Trophoblast cell (in vitro differentiated cells and primary cell): ENCODE measurements at regions not wholly inside any gene's neighbourhood (a gene's known extent, or its start where the extent isn't known, plus 50 kb on each side); places are given as distances from the start of the nearest gene placed in this dataset.

Experiments
- DNase-seq, 2 donors: peaks; one replicate each; pipeline ENCODE4 v3.0.0-alpha.2; 2016
- H2AFZ ChIP-seq: 2 replicates; pipeline ENCODE4 v1.6.1; 2013; ENCODE audit warnings: low read length, moderate library complexity, mild to moderate bottlenecking; ENCODE audit not compliant: insufficient read depth, poor library complexity
- H2AK5ac ChIP-seq: 2 replicates; pipeline ENCODE4 v1.6.1; 2013; ENCODE audit warnings: mild to moderate bottlenecking, low read length
- H2BK120ac ChIP-seq: 2 replicates; pipeline ENCODE4 v1.6.1; 2013; ENCODE audit warnings: low read length, mild to moderate bottlenecking, moderate library complexity; ENCODE audit not compliant: insufficient read depth, poor library complexity
- H2BK12ac ChIP-seq: 2 replicates; pipeline ENCODE4 v1.6.1; 2013; ENCODE audit warnings: mild to moderate bottlenecking, low read length, moderate library complexity
- H2BK5ac ChIP-seq: 2 replicates; pipeline ENCODE4 v1.6.1; 2013; ENCODE audit warnings: low read length, low read depth, moderate library complexity, mild to moderate bottlenecking; ENCODE audit not compliant: poor library complexity
- H3K14ac ChIP-seq: 2 replicates; pipeline ENCODE4 v1.6.1; 2013; ENCODE audit warnings: mild to moderate bottlenecking, low read length
- H3K18ac ChIP-seq: 2 replicates; pipeline ENCODE4 v1.6.1; 2013; ENCODE audit warnings: mild to moderate bottlenecking, low read length
- H3K23ac ChIP-seq: 2 replicates; pipeline ENCODE4 v1.6.1; 2013; ENCODE audit warnings: low read length
- H3K27ac ChIP-seq: 2 replicates; pipeline ENCODE4 v1.5.1; 2013; ENCODE audit warnings: low read depth, mild to moderate bottlenecking, inconsistent platforms, low read length, moderate library complexity
- H3K27me3 ChIP-seq: 2 replicates; pipeline ENCODE4 v1.6.1; 2013; ENCODE audit warnings: inconsistent platforms, mild to moderate bottlenecking, low read length, moderate library complexity; ENCODE audit not compliant: insufficient read depth
- H3K36me3 ChIP-seq, 2 experiments: 1 replicate in 1 of 2; 2 replicates in 1 of 2; pipeline ENCODE4 v1.6.1; 2013; ENCODE audit warnings: low read length in 2 of 2, mild to moderate bottlenecking in 2 of 2, moderate library complexity in 1 of 2; ENCODE audit not compliant: insufficient read depth in 2 of 2, control insufficient read depth in 1 of 2
- H3K4ac ChIP-seq: 2 replicates; pipeline ENCODE4 v1.6.1; 2013; ENCODE audit warnings: low read depth, mild to moderate bottlenecking, low read length, moderate library complexity
- H3K4me1 ChIP-seq, 2 experiments: 1 replicate in 1 of 2; 2 replicates in 1 of 2; pipeline ENCODE4 v1.6.1; 2013; ENCODE audit warnings: low read length in 2 of 2, mild to moderate bottlenecking in 2 of 2, moderate library complexity in 1 of 2; ENCODE audit not compliant: insufficient read depth in 2 of 2, control insufficient read depth in 1 of 2
- H3K4me2 ChIP-seq: 2 replicates; pipeline ENCODE4 v1.6.1; 2013; ENCODE audit warnings: inconsistent platforms, mild to moderate bottlenecking, low read length, moderate library complexity
- H3K4me3 ChIP-seq: 2 replicates; pipeline ENCODE4 v1.5.1; 2013; ENCODE audit warnings: mild to moderate bottlenecking, low read depth, low read length, inconsistent platforms
- H3K79me1 ChIP-seq: one replicate; pipeline ENCODE4 v1.6.1; 2013; ENCODE audit warnings: low read length
- H3K79me2 ChIP-seq: 2 replicates; pipeline ENCODE4 v1.6.1; 2013; ENCODE audit warnings: low read length, mild to moderate bottlenecking; ENCODE audit not compliant: control insufficient read depth, insufficient read depth, poor library complexity
- H3K9ac ChIP-seq: 2 replicates; pipeline ENCODE4 v1.6.1; 2013; ENCODE audit warnings: mild to moderate bottlenecking, low read length
- H3K9me3 ChIP-seq: 2 replicates; pipeline ENCODE4 v1.6.1; 2013; ENCODE audit warnings: low read depth, mild to moderate bottlenecking, control low read depth, inconsistent platforms, low read length; ENCODE audit not compliant: insufficient read depth
- H4K12ac ChIP-seq: 2 replicates; pipeline ENCODE4 v1.6.1; 2013; ENCODE audit warnings: low read depth, mild to moderate bottlenecking, low read length, moderate library complexity
- H4K8ac ChIP-seq: 2 replicates; pipeline ENCODE4 v1.6.1; 2013; ENCODE audit warnings: low read depth, mild to moderate bottlenecking, low read length, moderate library complexity
- H4K91ac ChIP-seq: one replicate; pipeline ENCODE4 v1.6.1; 2013; ENCODE audit warnings: low read depth, mild to moderate bottlenecking, low read length, moderate library complexity
- WGBS: extraction: QIAGEN DNeasy Blood & Tissue Kit; methylation state at CpG from one replicate; pipeline ENCODE4 v1.1.7; 2013; ENCODE audit warnings: missing lambda C conversion rate; ENCODE audit not compliant: insufficient read length, insufficient coverage; ENCODE audit errors: extremely low coverage; 5-methylcytosine and 5-hydroxymethylcytosine counted together

- Histone ChIP-seq H3K14ac (no peak overlapping the region), H2AK5ac (no peak overlapping the region), H4K91ac (no peak overlapping the region), H4K12ac (no peak overlapping the region), H2AFZ (no peak overlapping the region), H3K4ac (no peak overlapping the region), H3K18ac (no peak overlapping the region), H3K27ac (no peak overlapping the region), H3K79me1 (no peaks in the 10 kb centered on the region), H3K36me3 (no peaks in the 10 kb centered on the region), H3K23ac (no peak overlapping the region), H3K4me1 (peaks cover 4 to 6% of the 10 kb centered on the region in 2 experiments), H4K8ac (no peak overlapping the region), H3K79me2 (no peaks in the 10 kb centered on the region), H3K4me2 (no peak overlapping the region), H2BK120ac (no peak overlapping the region), H3K9ac (no peak overlapping the region), H3K4me3 (no peak overlapping the region), H2BK5ac (no peak overlapping the region), H3K27me3 (no peaks in the 10 kb centered on the region), H3K9me3 (no peaks in the 10 kb centered on the region), H2BK12ac (no peak overlapping the region)
- no peak for DNase-seq
- WGBS = no CpG with 5 or more reads among the region's 4 CpGs
Observed at GRCh38 chr15:69848551-69849231, 249.0 kb downstream of the TLE3 start.

DNA sequence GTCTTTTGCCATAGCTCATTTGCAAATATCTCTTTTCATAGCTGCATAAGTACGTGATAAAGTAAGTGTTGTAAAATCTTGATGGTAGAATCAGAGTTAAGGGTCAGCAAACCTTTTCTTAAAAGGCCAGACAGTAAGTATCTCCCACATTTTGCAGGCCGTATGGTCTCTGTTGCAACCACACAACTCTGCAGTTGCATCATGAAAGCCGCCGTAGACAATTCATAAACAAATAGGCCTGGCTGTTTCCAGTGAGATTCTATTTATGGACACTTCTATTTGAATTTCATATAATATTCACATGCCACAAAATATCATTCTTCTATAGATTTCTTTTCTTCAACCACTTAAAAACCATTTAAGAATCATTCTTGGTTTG lies 248.5 kb downstream of the TLE3 start:
- no peak overlapping the region for H2BK5ac ChIP-seq
- no peak overlapping the region for H2AK5ac ChIP-seq
- no peak overlapping the region for H4K12ac ChIP-seq
- no peak overlapping the region for H4K8ac ChIP-seq
- H3K4me3 ChIP-seq = no peak overlapping the region
- H4K91ac ChIP-seq = no peak overlapping the region
- no peaks in the 10 kb centered on the region for H3K9me3 ChIP-seq
- peaks cover 2% of the 10 kb centered on the region for H3K79me1 ChIP-seq
- no peaks in the 10 kb centered on the region for H3K27me3 ChIP-seq
- H3K4me2 ChIP-seq = no peak overlapping the region
- peaks cover 4 to 7% of the 10 kb centered on the region in 2 experiments for H3K4me1 ChIP-seq
- H3K18ac ChIP-seq = no peak overlapping the region
- no peak overlapping the region for H3K9ac ChIP-seq
- H2BK12ac ChIP-seq = no peak overlapping the region
- no peak overlapping the region for H3K4ac ChIP-seq
- no peak overlapping the region for H3K27ac ChIP-seq
- H2AFZ ChIP-seq = no peak overlapping the region
- no CpG with 5 or more reads among the region's 4 CpGs for WGBS
- DNase-seq = no peak
- no peaks in the 10 kb centered on the region for H3K79me2 ChIP-seq
- H2BK120ac ChIP-seq = no peak overlapping the region
- no peak overlapping the region for H3K23ac ChIP-seq
- H3K14ac ChIP-seq = no peak overlapping the region
- H3K36me3 ChIP-seq = no peaks in the 10 kb centered on the region

- no peak overlapping the region for H2AFZ ChIP-seq
- no peak overlapping the region for H3K4me2 ChIP-seq
- no peak overlapping the region for H3K9ac ChIP-seq
- peaks cover 7% of the 10 kb centered on the region for H3K79me1 ChIP-seq
- no peak overlapping the region for H2BK120ac ChIP-seq
- H3K14ac ChIP-seq = peak overlapping the region; percentile 18
- no peak overlapping the region for H3K27ac ChIP-seq
- no peaks in the 10 kb centered on the region for H3K27me3 ChIP-seq
- no peak overlapping the region for H2BK5ac ChIP-seq
- no peak for DNase-seq
- WGBS = no CpG with 5 or more reads among the region's 3 CpGs
- no peak overlapping the region for H4K91ac ChIP-seq
- H4K8ac ChIP-seq = no peak overlapping the region
- H3K4me1 ChIP-seq = peaks cover 17 to 23% of the 10 kb centered on the region in 2 experiments
- no peak overlapping the region for H3K4me3 ChIP-seq
- no peaks in the 10 kb centered on the region for H3K9me3 ChIP-seq
- no peak overlapping the region for H3K23ac ChIP-seq
- H3K18ac ChIP-seq = no peak overlapping the region
- peak overlapping the region; percentile 27 for H2BK12ac ChIP-seq
- H3K79me2 ChIP-seq = no peaks in the 10 kb centered on the region
- H2AK5ac ChIP-seq = no peak overlapping the region
- H3K36me3 ChIP-seq = no peaks in the 10 kb centered on the region
- H3K4ac ChIP-seq = no peak overlapping the region
- H4K12ac ChIP-seq = no peak overlapping the region
Observed at GRCh38 chr15:69852482-69852881, 245.2 kb downstream of the TLE3 start.

DNA sequence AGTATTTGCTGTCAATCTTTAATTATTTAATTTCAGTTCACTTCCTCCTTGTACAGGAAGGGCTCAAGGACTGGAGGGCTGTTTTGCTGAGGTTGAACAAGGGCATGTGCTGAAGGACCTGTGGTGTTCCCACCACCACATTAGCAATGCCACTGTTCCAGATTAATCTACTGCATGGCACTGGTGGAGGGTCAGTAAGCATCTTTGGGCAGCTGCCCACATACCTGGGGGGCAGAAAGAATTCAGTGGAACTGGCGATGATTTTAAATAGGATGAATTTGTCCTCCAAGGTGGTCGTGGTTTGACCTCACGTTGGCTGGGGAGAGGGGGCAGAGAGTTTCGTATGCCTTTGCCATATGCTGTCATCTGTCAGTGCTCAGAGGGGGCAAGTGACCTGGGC lies 244.8 kb downstream of the TLE3 start:
- peak overlapping the region; percentile 40 for H3K9ac ChIP-seq

More for the DNA sequence above, 244.8 kb downstream of the TLE3 start:
- no peak overlapping the region for H2AFZ ChIP-seq
- peak overlapping the region; percentile 6 for H3K14ac ChIP-seq
- no peak overlapping the region for H2AK5ac ChIP-seq
- no peaks in the 10 kb centered on the region for H3K9me3 ChIP-seq
- H4K8ac ChIP-seq = no peak overlapping the region
- peak overlapping the region; percentile 2 for H3K4me2 ChIP-seq
- H3K79me1 ChIP-seq = peaks cover 7% of the 10 kb centered on the region
- H3K79me2 ChIP-seq = no peaks in the 10 kb centered on the region
- H2BK5ac ChIP-seq = no peak overlapping the region
- no peaks in the 10 kb centered on the region for H3K36me3 ChIP-seq
- H3K4ac ChIP-seq = no peak overlapping the region
- no peak overlapping the region for H3K23ac ChIP-seq
- DNase-seq = no peak
- no peaks in the 10 kb centered on the region for H3K27me3 ChIP-seq
- H3K18ac ChIP-seq = no peak overlapping the region
- WGBS = no CpG with 5 or more reads among the region's 4 CpGs
- peak overlapping the region; percentile 6 for H2BK120ac ChIP-seq
- no peak overlapping the region for H4K91ac ChIP-seq
- no peak overlapping the region for H4K12ac ChIP-seq
- H2BK12ac ChIP-seq = peak overlapping the region; percentile 24
- no peak overlapping the region for H3K4me3 ChIP-seq
- peak overlapping the region; percentile 23 for H3K27ac ChIP-seq
- peaks cover 17 to 23% of the 10 kb centered on the region in 2 experiments for H3K4me1 ChIP-seq
